GM12878 (cell line): ENCODE measurements at regions not wholly inside any gene's neighbourhood (a gene's known extent, or its start where the extent isn't known, plus 50 kb on each side); places are given as distances from the start of the nearest gene placed in this dataset.
"Not testable (repeated sequence)": the region's sequence is repeated elsewhere in the genome, so short reads cannot be mapped to it uniquely, and the experiment has no call there.

Source experiments
- ATAC-seq: fragments of 200-7000 bp; cut with Tn5 transposase; 3 replicates; pipeline ENCODE4 v1.9.1; 2020; ENCODE audit warnings: mild to moderate bottlenecking, moderate library complexity
- BruUV-seq: library from RNA; stranded (reverse); fragments of 400-500 nt; replicated peaks from 2 replicates; lab custom pipeline; 2021; lab: Mats Ljungman, UMichigan
- CTCF ChIA-PET: fragments of 300-600 bp; sonication (Branson Sonifier 250); formaldehyde crosslinking; extraction: SDS; loops from one replicate; lab custom pipeline; 2021; ENCODE audit warnings: inconsistent platforms; lab: Yijun Ruan, JAX
- POLR2A ChIA-PET: fragments of 350-600 bp; formaldehyde crosslinking; extraction: SDS; loops from one replicate; lab custom pipeline; 2021; ENCODE audit warnings: inconsistent platforms; lab: Charles Lee
- RAD21 ChIA-PET: fragments of 300-600 bp; sonication (Branson Sonifier 250); formaldehyde crosslinking; loops from one replicate; lab custom pipeline; 2023; ENCODE audit warnings: antibody characterized with exemption; ENCODE audit not compliant: unreplicated experiment; lab: Charles Lee
- SMC1A ChIA-PET: fragments of 300-600 bp; sonication (Branson Sonifier 250); formaldehyde crosslinking; loops from one replicate; lab custom pipeline; 2023; ENCODE audit not compliant: unreplicated experiment, uncharacterized antibody; lab: Charles Lee
- DNase-seq: peaks from one replicate; pipeline ENCODE4 v3.0.0-alpha.2; 2011; ENCODE audit warnings: low read depth, low spot score
- FAIRE-seq: peaks from 3 replicates; lab custom pipeline; 2011; peaks lifted over from hg19 to GRCh38; lab: Jason Lieb, UNC
- H2AFZ ChIP-seq: 2 replicates; pipeline ENCODE4 v1.6.0; 2011; ENCODE audit warnings: low read depth, low read length, control low read depth; ENCODE audit not compliant: control insufficient read depth
- H3K27ac ChIP-seq: 2 replicates; pipeline ENCODE4 v1.5.1; 2011; ENCODE audit warnings: control low read depth; ENCODE audit not compliant: control insufficient read depth, insufficient read depth
- H3K27me3 ChIP-seq, 2 experiments: replicated peaks in 1 of 2; 2 replicates each; pipeline versions ENCODE4 v1.6.0 to v1.6.1; 2011; ENCODE audit warnings: low read length in 1 of 2; ENCODE audit not compliant: control insufficient read depth in 2 of 2, insufficient read depth in 2 of 2
- H3K36me3 ChIP-seq, 2 experiments: 2 replicates each; pipeline ENCODE4 v1.5.1; 2011; ENCODE audit warnings: low read length in 1 of 2; ENCODE audit not compliant: control insufficient read depth in 2 of 2, insufficient read depth in 2 of 2
- H3K4me1 ChIP-seq: 2 replicates; pipeline ENCODE4 v1.6.1; 2011; ENCODE audit warnings: mild to moderate bottlenecking, low read length, moderate library complexity, mixed read lengths; ENCODE audit not compliant: control insufficient read depth, insufficient read depth
- H3K4me2 ChIP-seq: 2 replicates; pipeline ENCODE4 v1.6.0; 2011; ENCODE audit warnings: control low read depth; ENCODE audit not compliant: control insufficient read depth, insufficient read depth
- H3K4me3 ChIP-seq: fragments of 200-600 bp; sonication (generic); 2 replicates; pipeline ENCODE4 v1.5.1; 2016
- H3K79me2 ChIP-seq: 2 replicates; pipeline ENCODE4 v1.6.0; 2011; ENCODE audit warnings: low read length; ENCODE audit not compliant: control insufficient read depth, insufficient read depth
- H3K9ac ChIP-seq: 2 replicates; pipeline ENCODE4 v1.8.0; 2011; ENCODE audit warnings: low read length, control low read depth, mixed read lengths; ENCODE audit not compliant: control insufficient read depth, insufficient read depth
- H3K9me3 ChIP-seq: replicated peaks from 3 replicates; pipeline ENCODE4 v1.5.1; 2011; ENCODE audit warnings: mild to moderate bottlenecking, low read length; ENCODE audit not compliant: control insufficient read depth, insufficient read depth
- H4K20me1 ChIP-seq: 2 replicates; pipeline ENCODE4 v1.6.0; 2011; ENCODE audit not compliant: control insufficient read depth, insufficient read depth
- CBX3 ChIP-seq: fragments of 200-600 bp; sonication (generic); IDR thresholded peaks from 2 replicates; pipeline ENCODE4 v1.6.1; 2016; ENCODE audit warnings: low read depth, borderline replicate concordance
- CHD2 ChIP-seq: IDR thresholded peaks from 2 replicates; pipeline ENCODE4 v1.6.1; 2011; ENCODE audit warnings: low read depth, low read length, improper control_type of control experiment, borderline replicate concordance
- EGR1 ChIP-seq, 2 experiments: IDR thresholded peaks; 1 replicate in 1 of 2; 2 replicates in 1 of 2; pipeline ENCODE4 v1.6.1; 2011 to 2012; ENCODE audit warnings: low read depth in 2 of 2, low read length in 2 of 2, borderline replicate concordance in 1 of 2, mild to moderate bottlenecking in 1 of 2, moderate library complexity in 1 of 2
- MEF2A ChIP-seq: IDR thresholded peaks from 2 replicates; pipeline ENCODE4 v1.6.1; 2011; ENCODE audit warnings: low read depth, mild to moderate bottlenecking, low read length, moderate library complexity; ENCODE audit not compliant: insufficient read depth
- NFYB ChIP-seq: IDR thresholded peaks from 2 replicates; pipeline ENCODE4 v1.6.1; 2011; ENCODE audit warnings: low read depth, mild to moderate bottlenecking, low read length, improper control_type of control experiment, moderate library complexity; ENCODE audit not compliant: insufficient read depth
- SPI1 ChIP-seq: IDR thresholded peaks from 2 replicates; pipeline ENCODE4 v1.6.1; 2011; ENCODE audit warnings: low read depth, mild to moderate bottlenecking, low read length, moderate library complexity, borderline replicate concordance; ENCODE audit not compliant: insufficient read depth
- WRNIP1 ChIP-seq: IDR thresholded peaks from 2 replicates; pipeline ENCODE4 v1.6.1; 2011; ENCODE audit warnings: low read depth, low read length, improper control_type of control experiment, borderline replicate concordance
- ZNF207 ChIP-seq: fragments of 450-650 bp; IDR thresholded peaks from 2 replicates; pipeline ENCODE4 v1.6.1; 2014; ENCODE audit warnings: antibody characterized with exemption, mild to moderate bottlenecking, borderline replicate concordance
- WGBS: methylation state at CpG from one replicate; pipeline ENCODE4 v1.1.6; 2016; ENCODE audit warnings: low lambda C conversion rate; ENCODE audit not compliant: insufficient replicate concordance, insufficient coverage; ENCODE audit errors: missing lambda C conversion rate; 5-methylcytosine and 5-hydroxymethylcytosine counted together
- in situ Hi-C: fragments of 300-500 bp; cut with MboI; formaldehyde crosslinking; loops from 9 replicates; pipeline ENCODE4 v1.14.3; 2018; ENCODE audit warnings: mixed read lengths
- intact Hi-C: fragments of 100-400 bp; cut with micrococcal nuclease; formaldehyde crosslinking; loops from one replicate; pipeline ENCODE4 v1.14.2; 2022; ENCODE audit not compliant: unreplicated experiment
- TF ChIP-seq, protein P1 (sequence below): fragments of 450-650 bp; IDR thresholded peaks from 2 replicates; pipeline ENCODE4 v1.6.1; 2018; ENCODE audit warnings: mild to moderate bottlenecking, low read depth, moderate library complexity; ENCODE audit not compliant: partially characterized antibody
- TF ChIP-seq, protein P2 (sequence below): fragments of 450-650 bp; IDR thresholded peaks from 2 replicates; pipeline ENCODE4 v1.6.1; 2017; ENCODE audit warnings: low read depth, mild to moderate bottlenecking, moderate library complexity

- Histone ChIP-seq H3K4me3 (no peak overlapping the region), H3K9ac (no peak overlapping the region), H3K79me2 (peaks cover 28% of the 10 kb centered on the region), H3K27ac (no peak overlapping the region), H3K4me1 (peaks cover 8% of the 10 kb centered on the region), H3K36me3 (peaks cover 0 to 4% of the 10 kb centered on the region in 2 experiments; a peak in 3 of 4 replicates), H4K20me1 (no peaks in the 10 kb centered on the region), H3K9me3 (peaks cover 2% of the 10 kb centered on the region; the same call in 2 of the 3 replicates), H3K4me2 (no peak overlapping the region), H3K27me3 (no peaks in the 10 kb centered on the region), H2AFZ (no peak overlapping the region)
- no TSS peak for BruUV-seq
- ChIA-PET POLR2A (no interaction called here), RAD21 (no interaction called here), CTCF (interaction anchor here (1.0 to 1.1 kb wide), 2 partner anchors 11 to 13 kb away, joined by 4 to 5 read pairs; no protein-coding TSS in a partner anchor), SMC1A (interaction anchor here (0.6 to 1.7 kb wide), 7 partner anchors 8 to 167 kb away, joined by 3 to 4 read pairs (median 4); no protein-coding TSS in a partner anchor)
- FAIRE-seq: no peak
- no peak for ATAC-seq
- 97% methylated on average over 3 of the region's 3 CpGs for WGBS
- no peak for DNase-seq
- intact Hi-C loops: no loop called here
- TF ChIP-seq MEF2A: no peak
- TF ChIP-seq CBX3: no peak
- TF ChIP-seq WRNIP1: no peak
- TF ChIP-seq EGR1 (IDR thresholded peaks at IDR 0.05; ENCODE audit: borderline replicate concordance in 1 of 2, low read depth in 2 of 2, low read length in 2 of 2): no peak
- TF ChIP-seq, protein P1, sequence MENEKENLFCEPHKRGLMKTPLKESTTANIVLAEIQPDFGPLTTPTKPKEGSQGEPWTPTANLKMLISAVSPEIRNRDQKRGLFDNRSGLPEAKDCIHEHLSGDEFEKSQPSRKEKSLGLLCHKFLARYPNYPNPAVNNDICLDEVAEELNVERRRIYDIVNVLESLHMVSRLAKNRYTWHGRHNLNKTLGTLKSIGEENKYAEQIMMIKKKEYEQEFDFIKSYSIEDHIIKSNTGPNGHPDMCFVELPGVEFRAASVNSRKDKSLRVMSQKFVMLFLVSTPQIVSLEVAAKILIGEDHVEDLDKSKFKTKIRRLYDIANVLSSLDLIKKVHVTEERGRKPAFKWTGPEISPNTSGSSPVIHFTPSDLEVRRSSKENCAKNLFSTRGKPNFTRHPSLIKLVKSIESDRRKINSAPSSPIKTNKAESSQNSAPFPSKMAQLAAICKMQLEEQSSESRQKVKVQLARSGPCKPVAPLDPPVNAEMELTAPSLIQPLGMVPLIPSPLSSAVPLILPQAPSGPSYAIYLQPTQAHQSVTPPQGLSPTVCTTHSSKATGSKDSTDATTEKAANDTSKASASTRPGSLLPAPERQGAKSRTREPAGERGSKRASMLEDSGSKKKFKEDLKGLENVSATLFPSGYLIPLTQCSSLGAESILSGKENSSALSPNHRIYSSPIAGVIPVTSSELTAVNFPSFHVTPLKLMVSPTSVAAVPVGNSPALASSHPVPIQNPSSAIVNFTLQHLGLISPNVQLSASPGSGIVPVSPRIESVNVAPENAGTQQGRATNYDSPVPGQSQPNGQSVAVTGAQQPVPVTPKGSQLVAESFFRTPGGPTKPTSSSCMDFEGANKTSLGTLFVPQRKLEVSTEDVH: no peak
- no peak for TF ChIP-seq CHD2
- TF ChIP-seq ZNF207: no peak
- TF ChIP-seq, protein P2, sequence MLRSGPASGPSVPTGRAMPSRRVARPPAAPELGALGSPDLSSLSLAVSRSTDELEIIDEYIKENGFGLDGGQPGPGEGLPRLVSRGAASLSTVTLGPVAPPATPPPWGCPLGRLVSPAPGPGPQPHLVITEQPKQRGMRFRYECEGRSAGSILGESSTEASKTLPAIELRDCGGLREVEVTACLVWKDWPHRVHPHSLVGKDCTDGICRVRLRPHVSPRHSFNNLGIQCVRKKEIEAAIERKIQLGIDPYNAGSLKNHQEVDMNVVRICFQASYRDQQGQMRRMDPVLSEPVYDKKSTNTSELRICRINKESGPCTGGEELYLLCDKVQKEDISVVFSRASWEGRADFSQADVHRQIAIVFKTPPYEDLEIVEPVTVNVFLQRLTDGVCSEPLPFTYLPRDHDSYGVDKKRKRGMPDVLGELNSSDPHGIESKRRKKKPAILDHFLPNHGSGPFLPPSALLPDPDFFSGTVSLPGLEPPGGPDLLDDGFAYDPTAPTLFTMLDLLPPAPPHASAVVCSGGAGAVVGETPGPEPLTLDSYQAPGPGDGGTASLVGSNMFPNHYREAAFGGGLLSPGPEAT: no peak
- no peak for TF ChIP-seq SPI1
- TF ChIP-seq NFYB: no peak
- in situ Hi-C loops: no loop called here
These were observed 131.3 kb downstream of the LPIN1 start for GRCh38 chr2:11877764-11878163.

- H3K9ac ChIP-seq, H3K4me2 ChIP-seq, H3K4me1 ChIP-seq, RAD21 ChIA-PET, FAIRE-seq, ATAC-seq, CTCF ChIA-PET, DNase-seq, H3K36me3 ChIP-seq, SMC1A ChIA-PET, intact Hi-C loops, H3K4me3 ChIP-seq, H3K27me3 ChIP-seq, in situ Hi-C loops, BruUV-seq, H3K27ac ChIP-seq, H4K20me1 ChIP-seq, H3K79me2 ChIP-seq, H3K9me3 ChIP-seq, POLR2A ChIA-PET, H2AFZ ChIP-seq: not testable (repeated sequence)
- 79% methylated on average over 2 of the region's 4 CpGs for WGBS
These were observed 138.8 kb downstream of the LPIN1 start for GRCh38 chr2:11885253-11885652.
